Astrocyte (in vitro differentiated cells and primary cell): ENCODE measurements at regions not wholly inside any gene's neighbourhood (a gene's known extent, or its start where the extent isn't known, plus 50 kb on each side); places are given as distances from the start of the nearest gene placed in this dataset.

Source experiments
- DNase-seq: peaks from one replicate; pipeline ENCODE4 v3.0.0-alpha.2; 2010; ENCODE audit warnings: low read depth
- FAIRE-seq: peaks from 2 replicates; lab custom pipeline; 2011; peaks lifted over from hg19 to GRCh38; lab: Jason Lieb, UNC
- H2AFZ ChIP-seq: 2 replicates; pipeline ENCODE4 v1.6.0; 2012; ENCODE audit warnings: low read depth, low read length, inconsistent platforms
- H3K27ac ChIP-seq: 2 replicates; pipeline ENCODE4 v1.5.1; 2011; ENCODE audit warnings: low read depth, low read length, inconsistent platforms
- H3K27me3 ChIP-seq: 2 replicates; pipeline ENCODE4 v1.6.0; 2011; ENCODE audit warnings: low read length, inconsistent platforms; ENCODE audit not compliant: insufficient read depth
- H3K36me3 ChIP-seq: 2 replicates; pipeline ENCODE4 v1.5.1; 2011; ENCODE audit warnings: low read length, inconsistent platforms; ENCODE audit not compliant: insufficient read depth
- H3K4me1 ChIP-seq: 2 replicates; pipeline ENCODE4 v1.5.1; 2011; ENCODE audit warnings: low read length, inconsistent platforms; ENCODE audit not compliant: insufficient read depth
- H3K4me2 ChIP-seq: 2 replicates; pipeline ENCODE4 v1.6.0; 2012; ENCODE audit warnings: low read length, inconsistent platforms
- H3K4me3 ChIP-seq: 2 replicates; pipeline ENCODE4 v1.5.1; 2011; ENCODE audit warnings: low read depth, mild to moderate bottlenecking, low read length, inconsistent platforms; ENCODE audit not compliant: insufficient read depth
- H3K79me2 ChIP-seq: 2 replicates; pipeline ENCODE4 v1.6.0; 2012; ENCODE audit warnings: mild to moderate bottlenecking, low read length, inconsistent platforms; ENCODE audit not compliant: insufficient read depth
- H3K9ac ChIP-seq: 2 replicates; pipeline ENCODE4 v1.6.0; 2012; ENCODE audit warnings: mild to moderate bottlenecking, low read length, inconsistent platforms
- H3K9me3 ChIP-seq: 2 replicates; pipeline ENCODE4 v1.5.1; 2012; ENCODE audit warnings: low read depth, mild to moderate bottlenecking, low read length, inconsistent platforms; ENCODE audit not compliant: insufficient read depth
- H4K20me1 ChIP-seq: 2 replicates; pipeline ENCODE4 v1.6.0; 2012; ENCODE audit warnings: low read length, inconsistent platforms; ENCODE audit not compliant: insufficient read depth
- H3K27ac Mint-ChIP-seq: one replicate; pipeline ENCODE4 v1.8.0; 2021; ENCODE audit warnings: mild to moderate bottlenecking, mixed read lengths; ENCODE audit not compliant: unreplicated experiment
- H3K27me3 Mint-ChIP-seq: one replicate; pipeline ENCODE4 v1.8.0; 2021; ENCODE audit warnings: low read depth, mixed read lengths; ENCODE audit not compliant: unreplicated experiment
- H3K36me3 Mint-ChIP-seq: one replicate; pipeline ENCODE4 v1.8.0; 2021; ENCODE audit warnings: low read depth, mixed read lengths; ENCODE audit not compliant: unreplicated experiment
- H3K4me1 Mint-ChIP-seq: one replicate; pipeline ENCODE4 v1.8.0; 2021; ENCODE audit warnings: low read depth, mixed read lengths; ENCODE audit not compliant: unreplicated experiment
- H3K4me3 Mint-ChIP-seq: one replicate; pipeline ENCODE4 v1.8.0; 2021; ENCODE audit warnings: mild to moderate bottlenecking, moderate library complexity, mixed read lengths; ENCODE audit not compliant: unreplicated experiment
- H3K9me3 Mint-ChIP-seq: one replicate; pipeline ENCODE4 v1.8.0; 2021; ENCODE audit warnings: mild to moderate bottlenecking, mixed read lengths; ENCODE audit not compliant: unreplicated experiment
- CTCF ChIP-seq: IDR thresholded peaks from 2 replicates; pipeline ENCODE4 v1.5.1; 2011; ENCODE audit warnings: low read depth, mild to moderate bottlenecking, inconsistent platforms, low read length, moderate library complexity; ENCODE audit not compliant: insufficient read depth
- EZH2 ChIP-seq: IDR thresholded peaks from 2 replicates; pipeline ENCODE4 v1.6.1; 2012; ENCODE audit warnings: mild to moderate bottlenecking, low read length, inconsistent platforms; ENCODE audit not compliant: insufficient read depth

GRCh38 chr22:47534804-47535410 lies 772.5 kb downstream of the TBC1D22A start:
- H3K4me3 ChIP-seq, result no peak overlapping the region

GRCh38 chr22:47533961-47534803 lies 771.7 kb downstream of the TBC1D22A start:
- peaks cover 13% of the 10 kb centered on the region for H3K9me3 Mint-ChIP-seq

More at GRCh38 chr22:47534804-47535410, 772.5 kb downstream of the TBC1D22A start:
- Histone ChIP-seq H3K36me3 (no peaks in the 10 kb centered on the region), H3K27me3 (no peaks in the 10 kb centered on the region), H3K4me1 (no peaks in the 10 kb centered on the region), H3K4me2 (no peak overlapping the region), H3K9ac (no peak overlapping the region), H3K9me3 (no peaks in the 10 kb centered on the region), H3K27ac (no peak overlapping the region), H3K79me2 (no peaks in the 10 kb centered on the region), H2AFZ (no peak overlapping the region), H4K20me1 (no peaks in the 10 kb centered on the region)
- no peaks in the 10 kb centered on the region for H3K36me3 Mint-ChIP-seq
- DNase-seq, result no peak
- H3K9me3 Mint-ChIP-seq, result peaks cover 16% of the 10 kb centered on the region
- FAIRE-seq, result no peak
- H3K4me3 Mint-ChIP-seq, result no peak overlapping the region
- TF ChIP-seq CTCF, result no peak
- TF ChIP-seq EZH2, result no peak
- no peak overlapping the region for H3K27ac Mint-ChIP-seq
- H3K4me1 Mint-ChIP-seq, result no peaks in the 10 kb centered on the region
- H3K27me3 Mint-ChIP-seq, result no peaks in the 10 kb centered on the region

More at GRCh38 chr22:47533961-47534803, 771.7 kb downstream of the TBC1D22A start:
- no peak overlapping the region for H2AFZ ChIP-seq
- Mint-ChIP-seq H3K36me3 (no peaks in the 10 kb centered on the region), H3K27ac (no peak overlapping the region), H3K4me3 (no peak overlapping the region), H3K27me3 (no peaks in the 10 kb centered on the region), H3K4me1 (no peaks in the 10 kb centered on the region)
- H3K27me3 ChIP-seq, result no peaks in the 10 kb centered on the region
- no peaks in the 10 kb centered on the region for H3K9me3 ChIP-seq
- no peak overlapping the region for H3K9ac ChIP-seq
- no peak overlapping the region for H3K4me2 ChIP-seq
- no peaks in the 10 kb centered on the region for H3K36me3 ChIP-seq
- TF ChIP-seq EZH2 (no peak), CTCF (no peak)
- H3K79me2 ChIP-seq, result no peaks in the 10 kb centered on the region
- H3K27ac ChIP-seq, result no peak overlapping the region
- DNase-seq (no peak), FAIRE-seq (no peak)
- H3K4me1 ChIP-seq, result no peaks in the 10 kb centered on the region
- H3K4me3 ChIP-seq, result no peak overlapping the region
- H4K20me1 ChIP-seq, result no peaks in the 10 kb centered on the region
